A549 (cell line): ENCODE measurements at regions not wholly inside any gene's neighbourhood (a gene's known extent, or its start where the extent isn't known, plus 50 kb on each side); places are given as distances from the start of the nearest gene placed in this dataset.

ENCODE experiments used
- ATAC-seq, 2 experiments: fragments of 200-7000 bp in 1 of 2; fragments of >200 bp in 1 of 2; cut with Nextera tagmentation in 1 of 2; cut with Tn5 transposase in 1 of 2; 3 replicates each; pipeline versions ENCODE4 v1.8.0 to v1.9.1; 2018 to 2020; ENCODE audit warnings: mild to moderate bottlenecking in 1 of 2, moderate library complexity in 1 of 2
- CTCF ChIA-PET: fragments of 300-600 bp; sonication (Branson Sonifier 250); formaldehyde crosslinking; extraction: SDS; loops from one replicate; lab custom pipeline; 2021; ENCODE audit warnings: antibody characterized with exemption, inconsistent platforms; lab: Yijun Ruan, JAX
- POLR2A ChIA-PET: fragments of 350-600 bp; formaldehyde crosslinking; extraction: SDS; loops from one replicate; lab custom pipeline; 2021; ENCODE audit warnings: antibody characterized with exemption, inconsistent platforms; lab: Yijun Ruan, JAX
- DNase-seq, 2 experiments: peaks; one replicate each; pipeline versions ENCODE4 v3.0.0 to v3.0.0-alpha.2; 2011 to 2016; ENCODE audit warnings: low read depth in 1 of 2, low spot score in 1 of 2
- FAIRE-seq: peaks from 2 replicates; lab custom pipeline; 2011; peaks lifted over from hg19 to GRCh38; lab: Jason Lieb, UNC
- H3K27ac ChIP-seq, 2 experiments: fragments of >200 bp; sonication (Bioruptor Twin); formaldehyde crosslinking; 3 replicates each; pipeline ENCODE4 v1.5.1; 2016 to 2017
- H3K4me1 ChIP-seq: fragments of >200 bp; sonication (Bioruptor Twin); formaldehyde crosslinking; 3 replicates; pipeline ENCODE4 v1.6.1; 2016
- H3K4me2 ChIP-seq: fragments of >200 bp; sonication (Bioruptor Twin); formaldehyde crosslinking; 3 replicates; pipeline ENCODE4 v1.6.1; 2016
- H3K4me3 ChIP-seq: fragments of >200 bp; sonication (Bioruptor Twin); formaldehyde crosslinking; 3 replicates; pipeline ENCODE4 v1.5.1; 2016
- H3K9me3 ChIP-seq: fragments of >200 bp; sonication (Bioruptor Twin); formaldehyde crosslinking; 3 replicates; pipeline ENCODE4 v1.6.1; 2016
- BHLHE40 ChIP-seq: IDR thresholded peaks from 2 replicates; pipeline ENCODE4 v1.6.1; 2012; ENCODE audit warnings: low read depth, low read length, inconsistent platforms
- CBX8 ChIP-seq: fragments of 200-600 bp; sonication (generic); IDR thresholded peaks from 2 replicates; pipeline ENCODE4 v1.6.1; 2016
- CEBPB ChIP-seq, 2 experiments: fragments of >200 bp in 1 of 2; sonication (Bioruptor Twin) in 1 of 2; formaldehyde crosslinking in 1 of 2; IDR thresholded peaks; 2 replicates each; pipeline ENCODE4 v1.6.1; 2012 to 2016
- FOSL2 ChIP-seq, 2 experiments: fragments of 450-650 bp in 1 of 2; fragments of >200 bp in 1 of 2; sonication (Bioruptor Twin) in 1 of 2; formaldehyde crosslinking; IDR thresholded peaks; 2 replicates each; pipeline versions ENCODE4 v1.5.0 to v1.6.1; 2016 to 2020; ENCODE audit warnings: mild to moderate bottlenecking in 1 of 2, moderate library complexity in 1 of 2
- HOXB5 ChIP-seq: fragments of 250-450 bp; sonication (Bioruptor Pico); IDR thresholded peaks from 2 replicates; pipeline ENCODE4 v1.5.0; 2020; ENCODE audit warnings: mild to moderate bottlenecking, moderate library complexity
- MAFK ChIP-seq: fragments of 450-650 bp; IDR thresholded peaks from 2 replicates; pipeline ENCODE4 v1.6.1; 2014; ENCODE audit not compliant: partially characterized antibody
- MYC ChIP-seq: IDR thresholded peaks from 2 replicates; pipeline ENCODE4 v1.6.1; 2012; ENCODE audit warnings: mild to moderate bottlenecking, inconsistent platforms, low read length, improper control_type of control experiment, borderline replicate concordance
- NPAS2 ChIP-seq: fragments of 250-450 bp; sonication (Bioruptor Pico); IDR thresholded peaks from 2 replicates; pipeline ENCODE4 v1.8.0; 2022; ENCODE audit warnings: mild to moderate bottlenecking, moderate library complexity, borderline replicate concordance
- POLR2A ChIP-seq: IDR thresholded peaks from 2 replicates; pipeline ENCODE4 v1.6.1; 2012; ENCODE audit warnings: mild to moderate bottlenecking, low read length
- RAD21 ChIP-seq, 2 experiments: fragments of >200 bp in 1 of 2; sonication (Bioruptor Twin) in 1 of 2; formaldehyde crosslinking in 1 of 2; IDR thresholded peaks in 1 of 2; conservative IDR thresholded peaks in 1 of 2; 2 replicates in 1 of 2; 3 replicates in 1 of 2; pipeline ENCODE4 v1.6.1; 2012 to 2018; ENCODE audit warnings: inconsistent platforms in 1 of 2
- RFX5 ChIP-seq: fragments of 450-650 bp; IDR thresholded peaks from 2 replicates; pipeline ENCODE4 v1.7.1; 2014; ENCODE audit warnings: antibody characterized with exemption, mild to moderate bottlenecking, moderate library complexity
- SREBF2 ChIP-seq: fragments of 450-650 bp; IDR thresholded peaks from 2 replicates; pipeline ENCODE4 v1.6.1; 2014; ENCODE audit warnings: mild to moderate bottlenecking, moderate library complexity
- TFCP2L1 ChIP-seq: fragments of 250-450 bp; sonication (Bioruptor Pico); IDR thresholded peaks from 2 replicates; pipeline ENCODE4 v1.5.0; 2021; ENCODE audit warnings: mild to moderate bottlenecking
- ZNF302 ChIP-seq: fragments of 250-450 bp; sonication (Bioruptor Pico); IDR thresholded peaks from 2 replicates; pipeline ENCODE4 v1.9.0; 2021; ENCODE audit warnings: inconsistent platforms, mild to moderate bottlenecking, moderate library complexity
- WGBS: methylation state at CpG from one replicate; pipeline ENCODE4 v1.1.6; 2017; ENCODE audit errors: missing lambda C conversion rate; 5-methylcytosine and 5-hydroxymethylcytosine counted together
- TF ChIP-seq, protein P1 (sequence below): fragments of 450-650 bp; IDR thresholded peaks from 2 replicates; pipeline ENCODE4 v1.6.1; 2014; ENCODE audit warnings: antibody characterized with exemption
- TF ChIP-seq, protein P2 (sequence below): fragments of >200 bp; sonication (Bioruptor Twin); formaldehyde crosslinking; IDR thresholded peaks from 2 replicates; pipeline ENCODE4 v1.6.1; 2016
- TF ChIP-seq, protein P3 (sequence below): fragments of >200 bp; sonication (Bioruptor Twin); formaldehyde crosslinking; IDR thresholded peaks from 3 replicates; pipeline ENCODE4 v1.5.1; 2016
- TF ChIP-seq, protein P4 (sequence below): fragments of 250-450 bp; sonication (Bioruptor Pico); IDR thresholded peaks from 2 replicates; pipeline ENCODE4 v1.5.0; 2020; ENCODE audit warnings: low read depth, mild to moderate bottlenecking, moderate library complexity
- TF ChIP-seq, protein P5 (sequence below): IDR thresholded peaks from 2 replicates; pipeline ENCODE4 v1.6.1; 2012
- TF ChIP-seq, protein P6 (sequence below): fragments of 250-450 bp; sonication (Bioruptor Pico); IDR thresholded peaks from 2 replicates; pipeline ENCODE4 v1.5.0; 2021; ENCODE audit warnings: mild to moderate bottlenecking, moderate library complexity, borderline replicate concordance

DNA sequence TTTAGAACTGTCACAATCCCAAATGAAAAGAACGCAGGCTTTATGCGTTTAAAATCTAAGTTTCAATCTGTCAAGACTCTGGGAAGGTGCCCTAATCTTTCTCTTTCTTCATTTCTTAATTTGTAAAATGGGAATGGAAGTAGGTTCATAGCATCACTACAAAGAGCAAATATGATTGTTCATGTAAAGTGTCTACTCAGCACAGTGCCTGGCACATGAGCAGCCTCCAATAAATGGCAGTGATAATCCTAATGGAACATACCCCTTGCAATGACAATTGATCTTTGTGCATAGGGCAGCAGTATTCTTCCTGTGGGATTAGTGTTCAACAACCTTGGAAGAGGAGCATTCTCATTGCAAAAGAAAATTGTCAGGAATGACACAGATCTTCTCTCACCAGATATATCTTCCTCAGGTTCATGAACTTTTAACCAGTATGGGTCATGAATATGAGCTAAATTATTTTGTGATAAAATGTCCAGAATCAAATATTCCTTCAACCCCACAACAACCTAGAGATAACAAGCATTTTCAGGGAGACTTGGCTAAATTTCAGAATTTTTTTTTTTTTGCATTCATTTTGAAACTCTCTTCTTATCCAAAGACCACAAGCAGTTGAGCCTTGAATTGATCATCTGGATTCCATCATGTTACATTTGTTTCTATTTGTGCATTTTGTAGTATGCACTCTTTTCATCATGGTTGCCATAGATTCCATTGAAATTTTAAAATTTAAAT is 149.1 kb downstream of the TBX18 start:
- WGBS: 56% methylated on average over 2 of the region's 2 CpGs
- no peak for TF ChIP-seq BHLHE40
- no peak for TF ChIP-seq SREBF2
- TF ChIP-seq, protein P1, sequence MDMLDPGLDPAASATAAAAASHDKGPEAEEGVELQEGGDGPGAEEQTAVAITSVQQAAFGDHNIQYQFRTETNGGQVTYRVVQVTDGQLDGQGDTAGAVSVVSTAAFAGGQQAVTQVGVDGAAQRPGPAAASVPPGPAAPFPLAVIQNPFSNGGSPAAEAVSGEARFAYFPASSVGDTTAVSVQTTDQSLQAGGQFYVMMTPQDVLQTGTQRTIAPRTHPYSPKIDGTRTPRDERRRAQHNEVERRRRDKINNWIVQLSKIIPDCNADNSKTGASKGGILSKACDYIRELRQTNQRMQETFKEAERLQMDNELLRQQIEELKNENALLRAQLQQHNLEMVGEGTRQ: no peak
- TF ChIP-seq TFCP2L1: no peak
- TF ChIP-seq MAFK: peak; percentile 25
- CTCF ChIA-PET: no interaction called here
- no peak overlapping the region for H3K4me2 ChIP-seq
- FAIRE-seq (no peak), DNase-seq (no peak), ATAC-seq (no peak)
- H3K4me1 ChIP-seq: no peaks in the 10 kb centered on the region
- no peak overlapping the region for H3K4me3 ChIP-seq
- POLR2A ChIA-PET: no interaction called here
- H3K27ac ChIP-seq: no peak overlapping the region
- H3K9me3 ChIP-seq: no peaks in the 10 kb centered on the region

DNA sequence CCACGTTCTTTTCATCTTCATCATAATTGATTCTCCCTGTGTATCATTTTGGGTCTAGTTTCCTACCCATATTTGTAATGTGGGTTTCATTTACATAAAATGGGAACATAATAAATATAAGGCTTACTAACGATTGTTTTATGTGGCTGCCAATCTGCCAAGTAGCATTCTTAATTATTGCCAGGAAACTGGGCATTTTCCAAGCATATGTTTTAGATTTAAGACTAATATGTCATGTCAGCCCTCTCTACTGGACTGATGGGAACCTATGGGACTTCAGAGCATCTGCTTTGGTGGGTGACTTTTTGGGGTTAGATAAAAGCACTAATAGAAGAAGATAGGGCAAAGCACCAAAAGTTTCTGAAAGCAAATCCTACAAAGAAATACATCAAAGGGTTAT is 157.5 kb downstream of the TBX18 start:
- Histone ChIP-seq H3K4me2 (no peak overlapping the region), H3K4me3 (no peak overlapping the region), H3K27ac (no peak overlapping the region), H3K4me1 (no peaks in the 10 kb centered on the region), H3K9me3 (no peaks in the 10 kb centered on the region)
- FAIRE-seq (no peak), DNase-seq (no peak), ATAC-seq (no peak)
- TF ChIP-seq, protein P2, sequence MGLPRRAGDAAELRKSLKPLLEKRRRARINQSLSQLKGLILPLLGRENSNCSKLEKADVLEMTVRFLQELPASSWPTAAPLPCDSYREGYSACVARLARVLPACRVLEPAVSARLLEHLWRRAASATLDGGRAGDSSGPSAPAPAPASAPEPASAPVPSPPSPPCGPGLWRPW: no peak
- POLR2A ChIA-PET: no interaction called here
- CTCF ChIA-PET: no interaction called here
- 36% methylated on average over 2 of the region's 2 CpGs for WGBS

DNA sequence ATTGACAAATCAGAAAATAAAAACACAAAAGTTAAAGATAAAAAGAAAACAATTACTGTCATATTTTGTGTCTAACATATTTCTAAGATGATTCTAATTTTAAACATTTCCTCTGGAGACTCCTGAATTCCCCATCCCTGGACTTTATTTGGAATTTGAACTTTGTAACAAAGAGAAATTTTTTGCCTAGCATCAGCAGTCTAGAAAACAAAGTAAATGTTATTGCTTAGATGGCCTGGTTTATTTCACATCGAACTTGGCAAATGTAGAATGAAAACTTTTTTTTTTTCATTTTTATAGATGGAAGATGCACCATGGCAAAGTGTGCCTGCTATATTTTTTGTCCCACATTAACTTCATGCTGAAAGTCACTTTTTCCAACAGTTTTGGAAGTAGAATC is 159.1 kb downstream of the TBX18 start:
- ATAC-seq (no peak), DNase-seq (no peak), FAIRE-seq (no peak)
- ChIA-PET POLR2A (no interaction called here), CTCF (no interaction called here)
- TF ChIP-seq, protein P3, sequence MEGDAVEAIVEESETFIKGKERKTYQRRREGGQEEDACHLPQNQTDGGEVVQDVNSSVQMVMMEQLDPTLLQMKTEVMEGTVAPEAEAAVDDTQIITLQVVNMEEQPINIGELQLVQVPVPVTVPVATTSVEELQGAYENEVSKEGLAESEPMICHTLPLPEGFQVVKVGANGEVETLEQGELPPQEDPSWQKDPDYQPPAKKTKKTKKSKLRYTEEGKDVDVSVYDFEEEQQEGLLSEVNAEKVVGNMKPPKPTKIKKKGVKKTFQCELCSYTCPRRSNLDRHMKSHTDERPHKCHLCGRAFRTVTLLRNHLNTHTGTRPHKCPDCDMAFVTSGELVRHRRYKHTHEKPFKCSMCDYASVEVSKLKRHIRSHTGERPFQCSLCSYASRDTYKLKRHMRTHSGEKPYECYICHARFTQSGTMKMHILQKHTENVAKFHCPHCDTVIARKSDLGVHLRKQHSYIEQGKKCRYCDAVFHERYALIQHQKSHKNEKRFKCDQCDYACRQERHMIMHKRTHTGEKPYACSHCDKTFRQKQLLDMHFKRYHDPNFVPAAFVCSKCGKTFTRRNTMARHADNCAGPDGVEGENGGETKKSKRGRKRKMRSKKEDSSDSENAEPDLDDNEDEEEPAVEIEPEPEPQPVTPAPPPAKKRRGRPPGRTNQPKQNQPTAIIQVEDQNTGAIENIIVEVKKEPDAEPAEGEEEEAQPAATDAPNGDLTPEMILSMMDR: no peak
- TF ChIP-seq NPAS2 (CRISPR knock-in tag): no peak
- no peak for TF ChIP-seq RFX5
- TF ChIP-seq CEBPB (IDR thresholded peaks at IDR 0.05): no peak
- no peak for TF ChIP-seq ZNF302 (CRISPR knock-in tag)
- no peak for TF ChIP-seq CBX8
- TF ChIP-seq MYC: no peak
- TF ChIP-seq POLR2A: no peak
- TF ChIP-seq, protein P4, sequence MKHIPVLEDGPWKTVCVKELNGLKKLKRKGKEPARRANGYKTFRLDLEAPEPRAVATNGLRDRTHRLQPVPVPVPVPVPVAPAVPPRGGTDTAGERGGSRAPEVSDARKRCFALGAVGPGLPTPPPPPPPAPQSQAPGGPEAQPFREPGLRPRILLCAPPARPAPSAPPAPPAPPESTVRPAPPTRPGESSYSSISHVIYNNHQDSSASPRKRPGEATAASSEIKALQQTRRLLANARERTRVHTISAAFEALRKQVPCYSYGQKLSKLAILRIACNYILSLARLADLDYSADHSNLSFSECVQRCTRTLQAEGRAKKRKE: no peak
- TF ChIP-seq, protein P5, sequence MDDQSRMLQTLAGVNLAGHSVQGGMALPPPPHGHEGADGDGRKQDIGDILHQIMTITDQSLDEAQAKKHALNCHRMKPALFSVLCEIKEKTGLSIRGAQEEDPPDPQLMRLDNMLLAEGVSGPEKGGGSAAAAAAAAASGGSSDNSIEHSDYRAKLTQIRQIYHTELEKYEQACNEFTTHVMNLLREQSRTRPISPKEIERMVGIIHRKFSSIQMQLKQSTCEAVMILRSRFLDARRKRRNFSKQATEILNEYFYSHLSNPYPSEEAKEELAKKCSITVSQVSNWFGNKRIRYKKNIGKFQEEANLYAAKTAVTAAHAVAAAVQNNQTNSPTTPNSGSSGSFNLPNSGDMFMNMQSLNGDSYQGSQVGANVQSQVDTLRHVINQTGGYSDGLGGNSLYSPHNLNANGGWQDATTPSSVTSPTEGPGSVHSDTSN: no peak
- TF ChIP-seq MAFK: no peak
- no peak for TF ChIP-seq HOXB5 (CRISPR knock-in tag)
- TF ChIP-seq, protein P6, sequence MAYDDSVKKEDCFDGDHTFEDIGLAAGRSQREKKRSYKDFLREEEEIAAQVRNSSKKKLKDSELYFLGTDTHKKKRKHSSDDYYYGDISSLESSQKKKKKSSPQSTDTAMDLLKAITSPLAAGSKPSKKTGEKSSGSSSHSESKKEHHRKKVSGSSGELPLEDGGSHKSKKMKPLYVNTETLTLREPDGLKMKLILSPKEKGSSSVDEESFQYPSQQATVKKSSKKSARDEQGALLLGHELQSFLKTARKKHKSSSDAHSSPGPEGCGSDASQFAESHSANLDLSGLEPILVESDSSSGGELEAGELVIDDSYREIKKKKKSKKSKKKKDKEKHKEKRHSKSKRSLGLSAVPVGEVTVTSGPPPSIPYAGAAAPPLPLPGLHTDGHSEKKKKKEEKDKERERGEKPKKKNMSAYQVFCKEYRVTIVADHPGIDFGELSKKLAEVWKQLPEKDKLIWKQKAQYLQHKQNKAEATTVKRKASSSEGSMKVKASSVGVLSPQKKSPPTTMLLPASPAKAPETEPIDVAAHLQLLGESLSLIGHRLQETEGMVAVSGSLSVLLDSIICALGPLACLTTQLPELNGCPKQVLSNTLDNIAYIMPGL: no peak
- no peak for TF ChIP-seq RAD21 (conservative IDR thresholded peaks at IDR 0.05 in 1 of 2, IDR thresholded peaks at IDR 0.05 in 1 of 2)
- TF ChIP-seq FOSL2 (IDR thresholded peaks at IDR 0.05): no peak
- TF ChIP-seq FOSL2 (CRISPR knock-in tag; IDR thresholded peaks at IDR 0.05): no peak
- Histone ChIP-seq H3K4me3 (no peak overlapping the region), H3K27ac (no peak overlapping the region), H3K4me1 (no peaks in the 10 kb centered on the region), H3K9me3 (no peaks in the 10 kb centered on the region), H3K4me2 (no peak overlapping the region)
- WGBS: 60% methylated on average over 1 of the region's 1 CpG
